ENCODE measurements at regions not wholly inside any gene's neighbourhood (a gene's known extent, or its start where the extent isn't known, plus 50 kb on each side); places are given as distances from the start of the nearest gene placed in this dataset.
"Not testable (repeated sequence)": the region's sequence is repeated elsewhere in the genome, so short reads cannot be mapped to it uniquely, and the experiment has no call there.

GRCh38 chr3:40756500-40756899 is 231.7 kb downstream of the ZNF621 start:
- DNase-seq, result no peak

- not testable (repeated sequence) for DNase-seq
Observed at GRCh38 chr3:40762771-40763170, 238.0 kb downstream of the ZNF621 start.

GRCh38 chr3:40763807-40764206 is 239.0 kb downstream of the ZNF621 start:
- no peak for DNase-seq

GRCh38 chr3:40764747-40765146 is 240.0 kb downstream of the ZNF621 start:
- no peak for DNase-seq

GRCh38 chr3:40765884-40766283 is 241.1 kb downstream of the ZNF621 start:
- no peak for DNase-seq

- DNase-seq, result no peak
Observed at GRCh38 chr3:40766396-40766795, 241.6 kb downstream of the ZNF621 start.

GRCh38 chr3:40768046-40768445 is 243.3 kb downstream of the ZNF621 start:
- DNase-seq, result no peak

GRCh38 chr3:40768536-40768935 is 243.8 kb downstream of the ZNF621 start:
- DNase-seq, result no peak

GRCh38 chr3:40770061-40770460 is 245.3 kb downstream of the ZNF621 start:
- DNase-seq, result no peak

GRCh38 chr3:40771112-40771511 is 246.4 kb downstream of the ZNF621 start:
- DNase-seq, result no peak

- no peak for DNase-seq
Observed at GRCh38 chr3:40779039-40779438, 254.3 kb downstream of the ZNF621 start.

- no peak for DNase-seq
Observed at GRCh38 chr3:40780291-40780924, 255.6 kb downstream of the ZNF621 start.

GRCh38 chr3:40780925-40781406 is 256.2 kb downstream of the ZNF621 start:
- DNase-seq, result no peak

GRCh38 chr3:40782111-40782721 is 257.5 kb downstream of the ZNF621 start:
- no peak for DNase-seq

- DNase-seq, result no peak
Observed at GRCh38 chr3:40790746-40791145, 266.0 kb downstream of the ZNF621 start.

GRCh38 chr3:40793730-40794129 is 269.0 kb downstream of the ZNF621 start:
- no peak for DNase-seq

- DNase-seq, result no peak
Observed at GRCh38 chr3:40800343-40800742, 275.6 kb downstream of the ZNF621 start.

- no peak for DNase-seq
Observed at GRCh38 chr3:40801284-40801741, 276.6 kb downstream of the ZNF621 start.

- no peak for DNase-seq
Observed at GRCh38 chr3:40803311-40803710, 278.6 kb downstream of the ZNF621 start.

GRCh38 chr3:40805456-40805855 is 280.7 kb downstream of the ZNF621 start:
- DNase-seq, result no peak

GRCh38 chr3:40810813-40811212 is 286.1 kb downstream of the ZNF621 start:
- DNase-seq, result no peak

- DNase-seq, result no peak
Observed at GRCh38 chr3:40817017-40817416, 292.3 kb downstream of the ZNF621 start.

GRCh38 chr3:40821315-40821714 is 296.6 kb downstream of the ZNF621 start:
- DNase-seq, result no peak

GRCh38 chr3:40827226-40827625 is 302.5 kb downstream of the ZNF621 start:
- DNase-seq, result no peak

Data from activated effector memory CD4-positive, alpha-beta T cell treated with Interleukin-2 at 50 U/mL for 16 hours (primary cell).